Thoracic aorta (tissue), 2 donors: ENCODE measurements at regions not wholly inside any gene's neighbourhood (a gene's known extent, or its start where the extent isn't known, plus 50 kb on each side); places are given as distances from the start of the nearest gene placed in this dataset.

Experiments used
- ATAC-seq: fragments of 150-250 bp; one replicate; pipeline ENCODE4 v1.8.0; 2017; ENCODE audit warnings: low read depth; ENCODE audit not compliant: insufficient number of reproducible peaks, low FRiP score
- DNase-seq: peaks from one replicate; pipeline ENCODE4 v3.0.0-alpha.2; 2020; ENCODE audit warnings: low spot score
- H3K27ac ChIP-seq, 2 donors: fragments of 200-600 bp; sonication (generic); 1 replicate in 1 of 2; 2 replicates in 1 of 2; pipeline ENCODE4 v1.5.1; 2016; ENCODE audit warnings: mild to moderate bottlenecking in 2 of 2, moderate library complexity in 2 of 2
- H3K27me3 ChIP-seq: fragments of 200-600 bp; sonication (generic); replicated peaks from 2 replicates; pipeline ENCODE4 v1.6.0; 2016; ENCODE audit warnings: mild to moderate bottlenecking; ENCODE audit not compliant: insufficient read depth
- H3K36me3 ChIP-seq: fragments of 200-600 bp; sonication (generic); one replicate; pipeline ENCODE4 v1.5.1; 2016
- H3K4me1 ChIP-seq, 2 donors: fragments of 200-600 bp; sonication (generic); 1 replicate in 1 of 2; 2 replicates in 1 of 2; pipeline versions ENCODE4 v1.5.1 to v1.6.0; 2016; ENCODE audit warnings: low read depth in 2 of 2, mild to moderate bottlenecking in 1 of 2; ENCODE audit not compliant: control insufficient read depth in 1 of 2
- H3K4me3 ChIP-seq: fragments of 200-600 bp; sonication (generic); 2 replicates; pipeline ENCODE4 v1.5.1; 2016; ENCODE audit warnings: mild to moderate bottlenecking
- H3K9me3 ChIP-seq: fragments of 200-600 bp; sonication (generic); 2 replicates; pipeline ENCODE4 v1.5.1; 2016
- CTCF ChIP-seq: fragments of 200-600 bp; sonication (generic); IDR thresholded peaks from one replicate; pipeline ENCODE4 v1.5.1; 2019; ENCODE audit warnings: antibody characterized with exemption

GRCh38 chr15:79230766-79231165 is 51.8 kb upstream of the ANKRD34C start:
- H3K9me3 ChIP-seq = peaks cover 13% of the 10 kb centered on the region
- H3K27ac ChIP-seq = no peak overlapping the region
- H3K36me3 ChIP-seq = no peaks in the 10 kb centered on the region
- H3K27me3 ChIP-seq = no peaks in the 10 kb centered on the region
- ATAC-seq (no peak), DNase-seq (no peak)
- no peaks in the 10 kb centered on the region for H3K4me1 ChIP-seq
- H3K4me3 ChIP-seq = no peak overlapping the region
- TF ChIP-seq CTCF = no peak

DNA sequence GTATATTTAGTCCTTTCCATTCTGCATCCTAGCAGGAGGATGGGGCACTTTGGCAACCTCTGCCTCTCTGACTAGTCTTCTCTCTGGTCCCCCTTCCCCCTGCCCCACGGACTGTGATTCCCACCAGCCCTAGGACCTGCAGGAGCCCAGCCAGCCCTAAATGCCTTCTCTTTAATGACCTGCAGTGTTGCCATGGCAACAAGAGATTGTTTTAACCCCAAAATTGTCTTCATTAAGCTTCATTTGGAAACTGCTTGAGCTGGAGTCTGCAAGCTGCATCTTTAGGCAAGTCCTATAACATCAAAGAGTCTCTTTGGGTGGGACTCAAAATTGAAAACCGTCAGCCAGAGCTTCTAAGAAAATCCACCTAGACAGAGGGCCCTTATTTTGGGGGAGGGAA is 59.7 kb upstream of the ANKRD34C start:
- ATAC-seq (no peak), DNase-seq (no peak)
- no peak for TF ChIP-seq CTCF
- Histone ChIP-seq H3K36me3 (no peaks in the 10 kb centered on the region), H3K4me1 (peaks cover 11 to 36% of the 10 kb centered on the region in 2 donors), H3K9me3 (no peaks in the 10 kb centered on the region), H3K27ac (no peak overlapping the region), H3K27me3 (no peaks in the 10 kb centered on the region), H3K4me3 (no peak overlapping the region)

DNA sequence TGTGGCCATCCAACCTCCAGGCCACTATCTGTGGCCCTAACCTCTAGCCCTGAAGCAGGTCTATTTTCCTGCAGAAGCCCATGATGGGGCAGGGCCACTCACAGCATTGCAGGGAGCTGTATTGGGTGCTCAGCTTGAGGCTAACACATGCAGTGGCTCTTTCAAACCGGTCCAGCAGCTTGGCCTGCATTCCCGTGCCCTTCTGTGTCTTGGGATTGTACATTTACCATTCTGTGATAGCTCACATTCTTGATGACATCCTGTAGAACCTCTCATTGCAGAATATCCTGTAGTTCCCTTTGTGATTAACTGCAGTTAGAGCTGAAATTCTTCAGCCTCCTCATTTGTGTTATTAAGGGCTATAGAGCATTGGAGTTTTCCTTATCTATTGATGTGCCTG is 60.8 kb upstream of the ANKRD34C start:
- no peak for TF ChIP-seq CTCF
- Histone ChIP-seq H3K9me3 (no peaks in the 10 kb centered on the region), H3K27me3 (no peaks in the 10 kb centered on the region), H3K27ac (no peak overlapping the region), H3K4me3 (no peak overlapping the region), H3K36me3 (no peaks in the 10 kb centered on the region), H3K4me1 (peaks cover 11 to 36% of the 10 kb centered on the region in 2 donors)
- DNase-seq (no peak), ATAC-seq (no peak)

DNA sequence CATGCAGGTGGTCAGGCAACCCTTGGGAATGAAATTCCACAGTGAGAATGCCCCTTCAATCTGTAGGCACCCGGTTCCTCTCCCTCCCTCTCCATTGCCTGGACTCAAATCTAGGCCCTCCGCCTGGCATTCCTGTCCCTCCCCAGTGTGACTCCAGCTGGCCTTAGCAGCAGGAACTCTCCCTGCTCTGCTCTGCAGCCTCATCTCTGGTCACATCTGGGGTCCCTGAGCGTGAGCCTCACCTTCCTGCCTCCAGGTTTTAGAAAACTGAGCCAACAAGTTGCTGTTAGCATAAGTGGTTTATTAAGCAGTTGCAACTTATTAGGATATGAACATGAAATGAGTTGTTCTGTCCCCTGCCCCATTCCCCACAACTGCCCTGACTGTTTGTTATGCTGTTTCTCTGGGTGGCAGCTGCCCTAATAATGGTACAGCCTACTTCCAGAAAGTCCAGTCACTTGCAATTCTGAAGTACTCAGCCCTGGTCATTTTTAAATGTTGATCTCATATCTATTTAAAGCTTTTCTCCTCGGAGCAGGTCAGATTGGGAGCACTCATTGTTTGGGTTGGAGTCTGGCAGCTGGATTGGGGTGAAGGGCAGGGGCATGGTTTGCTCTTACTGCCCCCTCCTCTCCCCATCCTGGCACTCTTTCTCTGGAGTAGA is 63.0 kb upstream of the ANKRD34C start:
- H3K4me1 ChIP-seq = peaks cover 11 to 36% of the 10 kb centered on the region in 2 donors
- DNase-seq = no peak
- peak; percentile 91 for ATAC-seq
- peak overlapping the region; percentile 50 to 66 for H3K27ac ChIP-seq
- no peak for TF ChIP-seq CTCF
- no peaks in the 10 kb centered on the region for H3K36me3 ChIP-seq
- no peaks in the 10 kb centered on the region for H3K27me3 ChIP-seq
- H3K4me3 ChIP-seq = no peak overlapping the region
- H3K9me3 ChIP-seq = no peaks in the 10 kb centered on the region

GRCh38 chr15:79218588-79219200 is 63.8 kb upstream of the ANKRD34C start:
- Histone ChIP-seq H3K27ac (peak overlapping the region; percentile 50 to 66), H3K4me1 (peaks cover 11 to 33% of the 10 kb centered on the region in 2 donors)
- TF ChIP-seq CTCF = peak; percentile 54

More at GRCh38 chr15:79218588-79219200, 63.8 kb upstream of the ANKRD34C start:
- Histone ChIP-seq H3K4me3 (no peak overlapping the region), H3K9me3 (no peaks in the 10 kb centered on the region), H3K36me3 (no peaks in the 10 kb centered on the region), H3K27me3 (no peaks in the 10 kb centered on the region)
- ATAC-seq (peak; percentile 63), DNase-seq (no peak)
